GM12878 (cell line): ENCODE measurements at regions not wholly inside any gene's neighbourhood (a gene's known extent, or its start where the extent isn't known, plus 50 kb on each side); places are given as distances from the start of the nearest gene placed in this dataset.

Experiments used
- ATAC-seq: fragments of 200-7000 bp; cut with Tn5 transposase; 3 replicates; pipeline ENCODE4 v1.9.1; 2020; ENCODE audit warnings: mild to moderate bottlenecking, moderate library complexity
- BruUV-seq: library from RNA; stranded (reverse); fragments of 400-500 nt; replicated peaks from 2 replicates; lab custom pipeline; 2021; lab: Mats Ljungman, UMichigan
- CTCF ChIA-PET: fragments of 300-600 bp; sonication (Branson Sonifier 250); formaldehyde crosslinking; extraction: SDS; loops from one replicate; lab custom pipeline; 2021; ENCODE audit warnings: inconsistent platforms; lab: Yijun Ruan, JAX
- POLR2A ChIA-PET: fragments of 350-600 bp; formaldehyde crosslinking; extraction: SDS; loops from one replicate; lab custom pipeline; 2021; ENCODE audit warnings: inconsistent platforms; lab: Charles Lee
- RAD21 ChIA-PET: fragments of 300-600 bp; sonication (Branson Sonifier 250); formaldehyde crosslinking; loops from one replicate; lab custom pipeline; 2023; ENCODE audit warnings: antibody characterized with exemption; ENCODE audit not compliant: unreplicated experiment; lab: Charles Lee
- SMC1A ChIA-PET: fragments of 300-600 bp; sonication (Branson Sonifier 250); formaldehyde crosslinking; loops from one replicate; lab custom pipeline; 2023; ENCODE audit not compliant: unreplicated experiment, uncharacterized antibody; lab: Charles Lee
- DNase-seq: peaks from one replicate; pipeline ENCODE4 v3.0.0-alpha.2; 2011; ENCODE audit warnings: low read depth, low spot score
- FAIRE-seq: peaks from 3 replicates; lab custom pipeline; 2011; peaks lifted over from hg19 to GRCh38; lab: Jason Lieb, UNC
- H2AFZ ChIP-seq: 2 replicates; pipeline ENCODE4 v1.6.0; 2011; ENCODE audit warnings: low read depth, low read length, control low read depth; ENCODE audit not compliant: control insufficient read depth
- H3K27ac ChIP-seq: 2 replicates; pipeline ENCODE4 v1.5.1; 2011; ENCODE audit warnings: control low read depth; ENCODE audit not compliant: control insufficient read depth, insufficient read depth
- H3K27me3 ChIP-seq, 2 experiments: replicated peaks in 1 of 2; 2 replicates each; pipeline versions ENCODE4 v1.6.0 to v1.6.1; 2011; ENCODE audit warnings: low read length in 1 of 2; ENCODE audit not compliant: control insufficient read depth in 2 of 2, insufficient read depth in 2 of 2
- H3K36me3 ChIP-seq, 2 experiments: 2 replicates each; pipeline ENCODE4 v1.5.1; 2011; ENCODE audit warnings: low read length in 1 of 2; ENCODE audit not compliant: control insufficient read depth in 2 of 2, insufficient read depth in 2 of 2
- H3K4me1 ChIP-seq: 2 replicates; pipeline ENCODE4 v1.6.1; 2011; ENCODE audit warnings: mild to moderate bottlenecking, low read length, moderate library complexity, mixed read lengths; ENCODE audit not compliant: control insufficient read depth, insufficient read depth
- H3K4me2 ChIP-seq: 2 replicates; pipeline ENCODE4 v1.6.0; 2011; ENCODE audit warnings: control low read depth; ENCODE audit not compliant: control insufficient read depth, insufficient read depth
- H3K4me3 ChIP-seq: fragments of 200-600 bp; sonication (generic); 2 replicates; pipeline ENCODE4 v1.5.1; 2016
- H3K79me2 ChIP-seq: 2 replicates; pipeline ENCODE4 v1.6.0; 2011; ENCODE audit warnings: low read length; ENCODE audit not compliant: control insufficient read depth, insufficient read depth
- H3K9ac ChIP-seq: 2 replicates; pipeline ENCODE4 v1.8.0; 2011; ENCODE audit warnings: low read length, control low read depth, mixed read lengths; ENCODE audit not compliant: control insufficient read depth, insufficient read depth
- H3K9me3 ChIP-seq: replicated peaks from 3 replicates; pipeline ENCODE4 v1.5.1; 2011; ENCODE audit warnings: mild to moderate bottlenecking, low read length; ENCODE audit not compliant: control insufficient read depth, insufficient read depth
- H4K20me1 ChIP-seq: 2 replicates; pipeline ENCODE4 v1.6.0; 2011; ENCODE audit not compliant: control insufficient read depth, insufficient read depth
- CBX3 ChIP-seq: fragments of 200-600 bp; sonication (generic); IDR thresholded peaks from 2 replicates; pipeline ENCODE4 v1.6.1; 2016; ENCODE audit warnings: low read depth, borderline replicate concordance
- CHD1 ChIP-seq: IDR thresholded peaks from 2 replicates; pipeline ENCODE4 v1.6.1; 2012; ENCODE audit warnings: low read depth, low read length, improper control_type of control experiment
- LARP7 ChIP-seq: fragments of 450-650 bp; IDR thresholded peaks from 2 replicates; pipeline ENCODE4 v1.6.1; 2017; ENCODE audit warnings: mild to moderate bottlenecking
- WGBS: methylation state at CpG from one replicate; pipeline ENCODE4 v1.1.6; 2016; ENCODE audit warnings: low lambda C conversion rate; ENCODE audit not compliant: insufficient replicate concordance, insufficient coverage; ENCODE audit errors: missing lambda C conversion rate; 5-methylcytosine and 5-hydroxymethylcytosine counted together
- in situ Hi-C: fragments of 300-500 bp; cut with MboI; formaldehyde crosslinking; loops from 9 replicates; pipeline ENCODE4 v1.14.3; 2018; ENCODE audit warnings: mixed read lengths
- intact Hi-C: fragments of 100-400 bp; cut with micrococcal nuclease; formaldehyde crosslinking; loops from one replicate; pipeline ENCODE4 v1.14.2; 2022; ENCODE audit not compliant: unreplicated experiment
- TF ChIP-seq, protein P1 (sequence below): IDR thresholded peaks from 2 replicates; pipeline ENCODE4 v1.6.1; 2012; ENCODE audit warnings: low read depth, low read length, improper control_type of control experiment
- TF ChIP-seq, protein P2 (sequence below): fragments of 450-650 bp; IDR thresholded peaks from 2 replicates; pipeline ENCODE4 v1.6.1; 2017; ENCODE audit warnings: mild to moderate bottlenecking, moderate library complexity
- TF ChIP-seq, protein P3 (sequence below): fragments of 450-650 bp; IDR thresholded peaks from 2 replicates; pipeline ENCODE4 v1.6.1; 2017; ENCODE audit warnings: mild to moderate bottlenecking, moderate library complexity

DNA sequence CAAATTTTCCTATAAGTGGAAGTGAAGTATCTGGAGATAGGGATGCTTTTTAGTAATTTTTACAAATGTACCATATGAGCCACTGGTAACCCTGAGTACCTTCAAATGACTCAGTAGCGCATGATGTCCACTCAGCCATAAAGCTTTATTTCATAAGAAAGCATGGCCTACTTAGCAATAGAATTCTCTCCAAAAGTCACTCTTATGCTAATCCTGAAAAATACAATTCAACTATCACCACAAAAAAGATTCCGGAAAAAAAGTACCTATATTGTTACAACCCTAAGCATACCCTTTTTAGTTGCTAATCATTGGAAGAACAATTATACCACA, 732.2 kb downstream of the SOCS6 start (continued):
- TF ChIP-seq CBX3 (no peak), LARP7 (no peak), CHD1 (no peak)
- TF ChIP-seq, protein P1, sequence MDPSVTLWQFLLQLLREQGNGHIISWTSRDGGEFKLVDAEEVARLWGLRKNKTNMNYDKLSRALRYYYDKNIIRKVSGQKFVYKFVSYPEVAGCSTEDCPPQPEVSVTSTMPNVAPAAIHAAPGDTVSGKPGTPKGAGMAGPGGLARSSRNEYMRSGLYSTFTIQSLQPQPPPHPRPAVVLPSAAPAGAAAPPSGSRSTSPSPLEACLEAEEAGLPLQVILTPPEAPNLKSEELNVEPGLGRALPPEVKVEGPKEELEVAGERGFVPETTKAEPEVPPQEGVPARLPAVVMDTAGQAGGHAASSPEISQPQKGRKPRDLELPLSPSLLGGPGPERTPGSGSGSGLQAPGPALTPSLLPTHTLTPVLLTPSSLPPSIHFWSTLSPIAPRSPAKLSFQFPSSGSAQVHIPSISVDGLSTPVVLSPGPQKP = no peak

DNA sequence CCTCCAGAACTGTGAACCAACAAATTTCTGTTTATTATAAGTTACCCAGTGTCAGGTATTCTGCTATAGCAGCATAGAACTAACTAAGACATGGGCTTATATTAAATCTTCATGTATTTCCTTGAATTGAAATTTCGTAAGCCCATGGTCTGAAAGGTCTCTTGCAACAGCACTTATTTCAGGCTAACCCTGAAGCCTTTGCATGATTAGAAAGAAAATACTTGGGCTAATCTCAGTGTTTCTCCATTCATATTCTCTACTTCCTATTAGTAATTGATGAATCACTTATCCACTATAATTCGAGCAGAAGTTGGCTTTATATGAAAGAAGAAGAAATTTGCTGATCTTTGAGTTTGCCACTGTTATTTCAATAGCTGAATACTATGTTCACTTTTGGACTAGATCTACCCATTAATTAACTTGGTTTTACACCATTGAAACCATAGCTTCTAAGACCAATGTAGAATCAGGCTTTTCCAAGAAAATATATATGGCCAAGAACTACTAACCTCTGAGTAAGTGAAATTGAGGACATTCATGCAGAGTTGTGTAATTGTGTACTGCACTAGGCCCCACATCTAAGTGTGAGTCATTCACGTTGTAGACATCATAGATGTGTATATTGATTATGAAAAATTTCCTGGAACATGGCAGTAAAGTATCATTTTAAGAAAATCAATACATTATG, 731.6 kb downstream of the SOCS6 start:
- no peak for FAIRE-seq

More for the DNA sequence above, 731.6 kb downstream of the SOCS6 start:
- in situ Hi-C loops (no loop called here), intact Hi-C loops (no loop called here)
- H4K20me1 ChIP-seq = no peaks in the 10 kb centered on the region
- ChIA-PET SMC1A (interaction anchor here (0.5 kb wide), 1 partner anchor 792 kb away, joined by 3 read pairs; no protein-coding TSS in a partner anchor), POLR2A (interaction anchor here (1.1 to 1.2 kb wide), 2 partner anchors 9 to 38 kb away, joined by 3 read pairs; no protein-coding TSS in a partner anchor), CTCF (interaction anchor here (1.0 kb wide), 1 partner anchor 20 kb away, joined by 3 read pairs; no protein-coding TSS in a partner anchor), RAD21 (no interaction called here)
- no peaks in the 10 kb centered on the region for H3K9me3 ChIP-seq
- DNase-seq (no peak), ATAC-seq (no peak)
- H3K27ac ChIP-seq = no peak overlapping the region
- no peaks in the 10 kb centered on the region for H3K79me2 ChIP-seq
- H2AFZ ChIP-seq = no peak overlapping the region
- no peak overlapping the region for H3K4me2 ChIP-seq
- 21% methylated on average over 3 of the region's 3 CpGs for WGBS
- TF ChIP-seq, protein P2, sequence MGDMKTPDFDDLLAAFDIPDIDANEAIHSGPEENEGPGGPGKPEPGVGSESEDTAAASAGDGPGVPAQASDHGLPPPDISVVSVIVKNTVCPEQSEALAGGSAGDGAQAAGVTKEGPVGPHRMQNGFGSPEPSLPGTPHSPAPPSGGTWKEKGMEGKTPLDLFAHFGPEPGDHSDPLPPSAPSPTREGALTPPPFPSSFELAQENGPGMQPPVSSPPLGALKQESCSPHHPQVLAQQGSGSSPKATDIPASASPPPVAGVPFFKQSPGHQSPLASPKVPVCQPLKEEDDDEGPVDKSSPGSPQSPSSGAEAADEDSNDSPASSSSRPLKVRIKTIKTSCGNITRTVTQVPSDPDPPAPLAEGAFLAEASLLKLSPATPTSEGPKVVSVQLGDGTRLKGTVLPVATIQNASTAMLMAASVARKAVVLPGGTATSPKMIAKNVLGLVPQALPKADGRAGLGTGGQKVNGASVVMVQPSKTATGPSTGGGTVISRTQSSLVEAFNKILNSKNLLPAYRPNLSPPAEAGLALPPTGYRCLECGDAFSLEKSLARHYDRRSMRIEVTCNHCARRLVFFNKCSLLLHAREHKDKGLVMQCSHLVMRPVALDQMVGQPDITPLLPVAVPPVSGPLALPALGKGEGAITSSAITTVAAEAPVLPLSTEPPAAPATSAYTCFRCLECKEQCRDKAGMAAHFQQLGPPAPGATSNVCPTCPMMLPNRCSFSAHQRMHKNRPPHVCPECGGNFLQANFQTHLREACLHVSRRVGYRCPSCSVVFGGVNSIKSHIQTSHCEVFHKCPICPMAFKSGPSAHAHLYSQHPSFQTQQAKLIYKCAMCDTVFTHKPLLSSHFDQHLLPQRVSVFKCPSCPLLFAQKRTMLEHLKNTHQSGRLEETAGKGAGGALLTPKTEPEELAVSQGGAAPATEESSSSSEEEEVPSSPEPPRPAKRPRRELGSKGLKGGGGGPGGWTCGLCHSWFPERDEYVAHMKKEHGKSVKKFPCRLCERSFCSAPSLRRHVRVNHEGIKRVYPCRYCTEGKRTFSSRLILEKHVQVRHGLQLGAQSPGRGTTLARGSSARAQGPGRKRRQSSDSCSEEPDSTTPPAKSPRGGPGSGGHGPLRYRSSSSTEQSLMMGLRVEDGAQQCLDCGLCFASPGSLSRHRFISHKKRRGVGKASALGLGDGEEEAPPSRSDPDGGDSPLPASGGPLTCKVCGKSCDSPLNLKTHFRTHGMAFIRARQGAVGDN = no peak
- TF ChIP-seq, protein P3, sequence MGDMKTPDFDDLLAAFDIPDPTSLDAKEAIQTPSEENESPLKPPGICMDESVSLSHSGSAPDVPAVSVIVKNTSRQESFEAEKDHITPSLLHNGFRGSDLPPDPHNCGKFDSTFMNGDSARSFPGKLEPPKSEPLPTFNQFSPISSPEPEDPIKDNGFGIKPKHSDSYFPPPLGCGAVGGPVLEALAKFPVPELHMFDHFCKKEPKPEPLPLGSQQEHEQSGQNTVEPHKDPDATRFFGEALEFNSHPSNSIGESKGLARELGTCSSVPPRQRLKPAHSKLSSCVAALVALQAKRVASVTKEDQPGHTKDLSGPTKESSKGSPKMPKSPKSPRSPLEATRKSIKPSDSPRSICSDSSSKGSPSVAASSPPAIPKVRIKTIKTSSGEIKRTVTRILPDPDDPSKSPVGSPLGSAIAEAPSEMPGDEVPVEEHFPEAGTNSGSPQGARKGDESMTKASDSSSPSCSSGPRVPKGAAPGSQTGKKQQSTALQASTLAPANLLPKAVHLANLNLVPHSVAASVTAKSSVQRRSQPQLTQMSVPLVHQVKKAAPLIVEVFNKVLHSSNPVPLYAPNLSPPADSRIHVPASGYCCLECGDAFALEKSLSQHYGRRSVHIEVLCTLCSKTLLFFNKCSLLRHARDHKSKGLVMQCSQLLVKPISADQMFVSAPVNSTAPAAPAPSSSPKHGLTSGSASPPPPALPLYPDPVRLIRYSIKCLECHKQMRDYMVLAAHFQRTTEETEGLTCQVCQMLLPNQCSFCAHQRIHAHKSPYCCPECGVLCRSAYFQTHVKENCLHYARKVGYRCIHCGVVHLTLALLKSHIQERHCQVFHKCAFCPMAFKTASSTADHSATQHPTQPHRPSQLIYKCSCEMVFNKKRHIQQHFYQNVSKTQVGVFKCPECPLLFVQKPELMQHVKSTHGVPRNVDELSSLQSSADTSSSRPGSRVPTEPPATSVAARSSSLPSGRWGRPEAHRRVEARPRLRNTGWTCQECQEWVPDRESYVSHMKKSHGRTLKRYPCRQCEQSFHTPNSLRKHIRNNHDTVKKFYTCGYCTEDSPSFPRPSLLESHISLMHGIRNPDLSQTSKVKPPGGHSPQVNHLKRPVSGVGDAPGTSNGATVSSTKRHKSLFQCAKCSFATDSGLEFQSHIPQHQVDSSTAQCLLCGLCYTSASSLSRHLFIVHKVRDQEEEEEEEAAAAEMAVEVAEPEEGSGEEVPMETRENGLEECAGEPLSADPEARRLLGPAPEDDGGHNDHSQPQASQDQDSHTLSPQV = no peak
- H3K27me3 ChIP-seq = no peaks in the 10 kb centered on the region
- no peak overlapping the region for H3K9ac ChIP-seq
- no peaks in the 10 kb centered on the region for H3K4me1 ChIP-seq
- no TSS peak for BruUV-seq
- no peaks in the 10 kb centered on the region for H3K36me3 ChIP-seq
- no peak overlapping the region for H3K4me3 ChIP-seq
